Stimulated activated memory B cell treated with anti-CD40 and anti-IgM and Interleukin-4, amounts not matched to agents 10 μg/mL and 1 μg/mL and 100 μg/mL, for 72 hours (primary cell): ENCODE measurements at regions not wholly inside any gene's neighbourhood (a gene's known extent, or its start where the extent isn't known, plus 50 kb on each side); places are given as distances from the start of the nearest gene placed in this dataset.
"Not testable (repeated sequence)": the region's sequence is repeated elsewhere in the genome, so short reads cannot be mapped to it uniquely, and the experiment has no call there.

Source experiments
- ATAC-seq: fragments of 150-1000 bp; cut with Tn5 transposase; 2 replicates; pipeline ENCODE4 v1.10.0; 2021
- H3K27ac Mint-ChIP-seq: one replicate; pipeline ENCODE4 v1.8.0; 2022; ENCODE audit warnings: mild to moderate bottlenecking, mixed read lengths
- H3K27me3 Mint-ChIP-seq: one replicate; pipeline ENCODE4 v1.8.0; 2022; ENCODE audit warnings: mixed read lengths
- H3K36me3 Mint-ChIP-seq: one replicate; pipeline ENCODE4 v1.8.0; 2022; ENCODE audit warnings: mixed read lengths
- H3K4me1 Mint-ChIP-seq: one replicate; pipeline ENCODE4 v1.8.0; 2022; ENCODE audit warnings: mixed read lengths
- H3K4me3 Mint-ChIP-seq: one replicate; pipeline ENCODE4 v1.8.0; 2022; ENCODE audit warnings: mild to moderate bottlenecking, moderate library complexity, mixed read lengths
- H3K9me3 Mint-ChIP-seq: one replicate; pipeline ENCODE4 v1.8.0; 2022; ENCODE audit warnings: mixed read lengths

DNA sequence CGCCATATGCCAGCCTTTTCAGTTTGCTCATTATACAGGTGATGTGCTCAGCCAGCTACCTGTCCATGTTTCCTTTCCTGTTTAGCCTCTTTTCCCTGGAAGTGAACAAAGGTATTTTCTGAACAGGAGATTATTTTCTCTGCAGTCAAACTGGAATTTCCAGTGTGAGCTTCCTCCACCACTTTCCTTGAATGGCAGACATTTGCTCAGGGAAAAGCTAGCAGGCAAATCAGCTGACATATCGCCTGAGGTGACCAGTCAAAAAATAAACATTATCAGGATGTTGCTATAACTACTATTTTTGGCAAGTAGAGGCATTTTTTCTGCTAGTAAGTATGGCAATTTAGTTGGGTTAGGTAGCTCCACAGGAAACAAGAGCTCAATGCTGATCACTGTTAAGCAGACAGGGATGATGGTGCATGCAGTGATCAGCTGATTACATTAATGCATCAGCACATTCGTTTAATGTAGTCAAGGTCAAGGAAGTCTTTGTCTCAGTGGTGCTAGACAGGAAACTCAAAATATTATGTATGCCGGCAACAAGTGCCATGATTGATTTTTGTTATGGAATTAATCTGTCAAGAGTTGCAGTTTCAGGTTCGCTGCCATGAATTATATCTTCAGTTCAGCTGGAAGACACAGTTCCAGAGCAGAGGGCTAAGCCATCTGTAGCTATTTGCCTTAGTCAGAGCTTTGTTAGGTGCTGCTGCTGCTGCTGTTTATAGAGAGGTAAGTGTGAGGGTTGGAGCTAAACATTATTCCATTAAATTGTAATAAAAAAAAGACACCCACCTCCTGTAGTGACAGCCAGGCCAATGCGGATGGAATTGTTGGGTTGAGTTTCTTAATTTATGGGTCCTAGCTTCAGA is 179.7 kb upstream of the ST6GALNAC5 start:
- H3K4me1 Mint-ChIP-seq: no peaks in the 10 kb centered on the region
- H3K4me3 Mint-ChIP-seq: no peak overlapping the region
- H3K36me3 Mint-ChIP-seq: no peaks in the 10 kb centered on the region
- H3K27me3 Mint-ChIP-seq: no peaks in the 10 kb centered on the region
- H3K9me3 Mint-ChIP-seq: no peaks in the 10 kb centered on the region
- H3K27ac Mint-ChIP-seq: no peak overlapping the region
- no peak for ATAC-seq

DNA sequence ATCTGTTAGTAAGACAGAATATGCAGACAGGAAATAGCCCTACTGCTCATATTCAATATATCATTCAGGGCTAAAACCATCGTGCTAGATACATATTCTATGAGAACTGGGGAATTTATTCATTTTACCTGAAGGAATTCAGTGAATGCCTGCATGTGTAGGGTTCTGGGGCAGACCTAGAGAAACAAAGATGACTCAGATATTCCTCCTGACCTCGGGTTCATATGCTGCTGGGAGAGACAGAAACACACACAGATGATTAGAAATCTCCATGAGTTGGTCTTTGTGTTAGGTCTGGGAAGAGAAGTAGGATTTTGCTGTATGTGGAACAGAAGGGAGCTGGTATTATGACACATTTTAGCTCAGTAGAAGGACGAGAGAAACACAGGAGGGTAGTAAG is 176.5 kb upstream of the ST6GALNAC5 start:
- Mint-ChIP-seq H3K36me3 (no peaks in the 10 kb centered on the region), H3K9me3 (peaks cover 3% of the 10 kb centered on the region), H3K27ac (no peak overlapping the region), H3K4me1 (no peaks in the 10 kb centered on the region), H3K4me3 (no peak overlapping the region), H3K27me3 (no peaks in the 10 kb centered on the region)
- no peak for ATAC-seq

DNA sequence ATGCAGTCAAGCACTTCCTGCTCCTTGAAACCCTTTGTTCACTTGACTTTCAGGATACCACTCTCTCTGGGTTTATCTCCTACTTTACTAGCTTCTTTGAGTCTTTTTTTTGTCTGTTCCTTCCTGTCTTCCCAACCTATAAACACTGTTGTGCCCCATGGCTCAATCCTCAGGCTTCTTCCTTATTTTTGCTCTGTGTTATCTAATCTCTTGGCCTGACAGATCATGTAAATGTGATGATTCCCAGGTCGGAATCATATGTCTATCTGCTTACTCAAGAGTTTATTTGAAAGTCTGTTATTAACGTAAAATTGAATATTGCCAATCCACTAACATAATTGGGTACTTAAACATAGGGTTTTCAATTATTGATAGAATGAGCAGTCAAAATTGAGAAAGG is 171.7 kb upstream of the ST6GALNAC5 start:
- no peak overlapping the region for H3K27ac Mint-ChIP-seq
- ATAC-seq: no peak
- H3K27me3 Mint-ChIP-seq: no peaks in the 10 kb centered on the region
- H3K4me3 Mint-ChIP-seq: no peak overlapping the region
- H3K36me3 Mint-ChIP-seq: no peaks in the 10 kb centered on the region
- no peaks in the 10 kb centered on the region for H3K4me1 Mint-ChIP-seq
- H3K9me3 Mint-ChIP-seq: peaks cover 3% of the 10 kb centered on the region

DNA sequence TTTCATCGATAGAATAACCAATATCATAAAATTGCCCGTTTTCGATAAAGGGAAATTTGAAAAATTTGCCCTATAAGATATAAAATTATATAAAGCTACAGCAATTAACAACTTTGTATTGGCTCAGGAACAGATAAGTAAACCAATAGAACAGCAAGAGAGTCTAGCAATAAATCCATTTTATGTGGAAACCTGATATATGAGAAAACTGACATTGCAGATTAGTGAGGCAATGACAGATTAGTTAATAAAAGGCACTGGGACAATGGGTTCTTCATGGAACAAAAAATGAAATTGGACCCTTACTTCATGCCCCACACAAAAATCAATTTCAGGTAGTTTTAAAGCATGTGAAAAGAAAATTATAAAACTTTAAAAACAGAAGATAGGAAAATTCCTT is 169.9 kb upstream of the ST6GALNAC5 start:
- no peak for ATAC-seq
- Mint-ChIP-seq H3K27ac (no peak overlapping the region), H3K27me3 (no peaks in the 10 kb centered on the region), H3K9me3 (peaks cover 3% of the 10 kb centered on the region), H3K4me3 (no peak overlapping the region), H3K4me1 (no peaks in the 10 kb centered on the region), H3K36me3 (no peaks in the 10 kb centered on the region)

DNA sequence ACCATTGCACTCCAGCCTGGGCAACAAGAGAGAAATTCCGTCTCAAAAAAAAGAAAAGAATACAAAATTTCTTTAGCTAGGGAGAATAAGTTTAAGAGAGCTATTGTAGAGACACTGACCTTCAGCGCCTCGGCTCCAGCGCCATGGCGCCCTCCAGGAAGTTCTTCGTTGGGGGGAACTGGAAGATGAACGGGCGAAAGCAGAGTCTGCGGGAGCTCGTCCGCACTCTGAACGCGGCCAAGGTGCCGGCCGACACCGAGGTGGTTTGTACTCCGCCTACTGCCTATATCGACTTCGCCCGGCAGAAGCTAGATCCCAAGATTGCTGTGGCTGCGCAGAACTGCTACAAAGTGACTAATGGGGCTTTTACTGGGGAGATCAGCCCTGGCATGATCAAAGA is 167.6 kb upstream of the ST6GALNAC5 start:
- H3K27me3 Mint-ChIP-seq, H3K4me3 Mint-ChIP-seq, H3K4me1 Mint-ChIP-seq, H3K9me3 Mint-ChIP-seq, H3K36me3 Mint-ChIP-seq, H3K27ac Mint-ChIP-seq, ATAC-seq: not testable (repeated sequence)

DNA sequence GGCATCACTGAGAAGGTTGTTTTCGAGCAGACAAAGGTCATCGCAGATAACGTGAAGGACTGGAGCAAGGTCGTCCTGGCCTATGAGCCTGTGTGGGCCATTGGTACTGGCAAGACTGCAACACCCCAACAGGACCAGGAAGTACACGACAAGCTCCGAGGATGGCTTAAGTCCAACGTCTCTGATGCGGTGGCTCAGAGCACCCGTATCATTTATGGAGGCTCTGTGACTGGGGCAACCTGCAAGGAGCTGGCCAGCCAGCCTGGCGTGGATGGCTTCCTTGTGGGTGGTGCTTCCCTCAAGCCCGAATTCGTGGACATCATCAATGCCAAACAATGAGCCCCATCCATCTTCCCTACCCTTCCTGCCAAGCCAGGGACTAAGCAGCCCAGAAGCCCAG is 167.1 kb upstream of the ST6GALNAC5 start:
- H3K27me3 Mint-ChIP-seq, H3K4me1 Mint-ChIP-seq, H3K9me3 Mint-ChIP-seq, H3K36me3 Mint-ChIP-seq, H3K4me3 Mint-ChIP-seq, ATAC-seq, H3K27ac Mint-ChIP-seq: not testable (repeated sequence)

DNA sequence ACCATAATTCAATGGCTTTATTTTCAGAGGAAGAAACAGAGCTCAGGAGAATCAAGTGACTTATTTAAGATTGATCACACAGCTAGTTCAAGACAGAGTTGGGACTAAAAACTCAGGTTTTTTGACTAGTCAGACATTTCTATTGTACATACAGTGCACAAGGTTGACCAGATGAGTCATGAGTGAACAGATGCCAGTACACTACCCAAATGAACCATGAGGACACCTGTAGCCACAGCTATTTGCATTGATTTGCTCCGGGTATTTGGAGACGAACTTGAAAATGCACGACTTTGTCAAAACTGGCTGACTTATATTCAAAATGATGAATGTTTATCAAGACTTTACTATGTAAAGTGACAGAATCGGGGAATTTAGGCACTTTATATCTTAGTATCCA is 161.7 kb upstream of the ST6GALNAC5 start:
- Mint-ChIP-seq H3K4me1 (no peaks in the 10 kb centered on the region), H3K27me3 (no peaks in the 10 kb centered on the region), H3K4me3 (no peak overlapping the region), H3K27ac (no peak overlapping the region), H3K36me3 (no peaks in the 10 kb centered on the region), H3K9me3 (no peaks in the 10 kb centered on the region)
- ATAC-seq: no peak

DNA sequence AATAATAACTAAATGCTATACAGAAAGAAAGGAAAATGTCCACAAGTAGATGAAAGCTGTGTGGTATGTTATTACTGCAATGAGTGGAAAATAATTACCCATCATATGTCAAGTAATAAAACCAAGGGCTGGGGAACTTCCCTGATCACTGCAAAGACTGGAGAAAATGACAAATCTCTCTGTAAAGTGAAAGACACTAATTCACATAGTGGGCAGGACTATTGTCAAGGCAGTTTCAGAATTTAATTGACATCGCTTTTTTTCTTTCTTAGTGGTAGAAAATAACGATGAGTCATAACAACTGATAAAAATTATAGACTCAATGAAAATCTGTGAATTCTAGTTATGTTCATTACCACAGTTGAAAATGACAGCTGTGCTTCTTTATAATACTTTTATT is 153.7 kb upstream of the ST6GALNAC5 start:
- no peak for ATAC-seq
- no peaks in the 10 kb centered on the region for H3K9me3 Mint-ChIP-seq
- H3K36me3 Mint-ChIP-seq: no peaks in the 10 kb centered on the region
- no peak overlapping the region for H3K4me3 Mint-ChIP-seq
- no peaks in the 10 kb centered on the region for H3K27me3 Mint-ChIP-seq
- no peak overlapping the region for H3K27ac Mint-ChIP-seq
- no peaks in the 10 kb centered on the region for H3K4me1 Mint-ChIP-seq

DNA sequence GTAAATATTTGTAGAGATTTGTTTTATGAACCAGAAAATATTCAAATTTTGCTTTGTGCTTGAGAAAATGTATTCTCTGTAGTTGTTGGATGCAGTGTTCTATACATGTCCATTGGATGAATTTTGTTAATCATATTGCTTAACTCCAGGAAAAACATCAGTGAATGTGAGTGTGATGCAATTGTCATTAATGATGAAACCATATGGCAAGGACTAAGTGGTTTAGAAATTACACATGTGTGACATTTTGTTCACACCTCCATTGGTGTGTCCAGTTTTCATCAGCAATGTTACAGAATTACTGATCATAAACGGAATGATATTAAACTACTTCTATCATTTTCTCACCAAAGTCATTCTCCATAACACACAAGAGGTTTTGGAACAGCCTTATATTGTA is 151.8 kb upstream of the ST6GALNAC5 start:
- H3K27ac Mint-ChIP-seq: no peak overlapping the region
- no peak for ATAC-seq

DNA sequence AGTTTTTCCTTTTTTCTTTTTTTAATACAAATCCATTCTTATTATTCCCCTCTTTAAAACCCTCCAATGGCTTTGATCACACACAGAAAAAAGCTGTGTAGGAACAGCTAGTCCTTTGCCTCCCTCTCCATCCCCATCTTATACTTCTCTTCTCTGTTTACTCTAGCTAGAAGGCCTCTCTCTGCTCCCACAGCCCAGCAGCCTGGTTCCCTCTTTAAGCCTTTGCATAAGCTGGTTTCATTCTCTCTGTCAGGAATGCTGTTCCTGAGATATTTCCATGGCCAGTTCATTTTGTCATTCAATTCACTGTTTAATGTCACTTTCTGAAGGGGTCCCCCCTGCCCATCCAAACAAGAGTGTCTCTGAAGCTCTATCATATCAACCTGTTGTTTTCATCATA is 143.3 kb upstream of the ST6GALNAC5 start:
- Mint-ChIP-seq H3K4me3 (no peak overlapping the region), H3K4me1 (no peaks in the 10 kb centered on the region), H3K27ac (no peak overlapping the region), H3K27me3 (no peaks in the 10 kb centered on the region), H3K36me3 (no peaks in the 10 kb centered on the region), H3K9me3 (no peaks in the 10 kb centered on the region)
- ATAC-seq: no peak

More for the DNA sequence above, 151.8 kb upstream of the ST6GALNAC5 start:
- Mint-ChIP-seq H3K4me1 (no peaks in the 10 kb centered on the region), H3K27me3 (no peaks in the 10 kb centered on the region), H3K4me3 (no peak overlapping the region), H3K36me3 (no peaks in the 10 kb centered on the region), H3K9me3 (no peaks in the 10 kb centered on the region)

DNA sequence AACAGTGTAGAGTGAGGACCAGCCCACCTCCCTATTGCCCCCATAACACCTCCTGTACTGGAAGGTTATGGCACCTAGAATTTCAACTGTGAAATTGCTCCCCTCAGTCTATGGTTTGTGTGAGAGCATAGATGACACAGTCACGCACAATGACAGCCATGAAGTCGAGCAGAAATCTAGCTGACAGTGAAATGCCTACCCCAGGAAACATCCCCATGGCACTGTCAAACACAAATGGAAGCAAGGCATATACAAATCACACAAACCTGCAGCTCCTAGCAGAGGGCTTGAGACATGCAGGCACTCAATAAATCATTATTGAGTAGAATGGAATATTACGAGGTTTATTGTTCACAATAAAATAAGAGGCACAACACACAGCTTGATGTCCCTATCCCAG is 142.5 kb upstream of the ST6GALNAC5 start:
- Mint-ChIP-seq H3K27me3 (no peaks in the 10 kb centered on the region), H3K4me3 (no peak overlapping the region), H3K9me3 (no peaks in the 10 kb centered on the region), H3K4me1 (no peaks in the 10 kb centered on the region), H3K27ac (no peak overlapping the region), H3K36me3 (no peaks in the 10 kb centered on the region)
- ATAC-seq: no peak

DNA sequence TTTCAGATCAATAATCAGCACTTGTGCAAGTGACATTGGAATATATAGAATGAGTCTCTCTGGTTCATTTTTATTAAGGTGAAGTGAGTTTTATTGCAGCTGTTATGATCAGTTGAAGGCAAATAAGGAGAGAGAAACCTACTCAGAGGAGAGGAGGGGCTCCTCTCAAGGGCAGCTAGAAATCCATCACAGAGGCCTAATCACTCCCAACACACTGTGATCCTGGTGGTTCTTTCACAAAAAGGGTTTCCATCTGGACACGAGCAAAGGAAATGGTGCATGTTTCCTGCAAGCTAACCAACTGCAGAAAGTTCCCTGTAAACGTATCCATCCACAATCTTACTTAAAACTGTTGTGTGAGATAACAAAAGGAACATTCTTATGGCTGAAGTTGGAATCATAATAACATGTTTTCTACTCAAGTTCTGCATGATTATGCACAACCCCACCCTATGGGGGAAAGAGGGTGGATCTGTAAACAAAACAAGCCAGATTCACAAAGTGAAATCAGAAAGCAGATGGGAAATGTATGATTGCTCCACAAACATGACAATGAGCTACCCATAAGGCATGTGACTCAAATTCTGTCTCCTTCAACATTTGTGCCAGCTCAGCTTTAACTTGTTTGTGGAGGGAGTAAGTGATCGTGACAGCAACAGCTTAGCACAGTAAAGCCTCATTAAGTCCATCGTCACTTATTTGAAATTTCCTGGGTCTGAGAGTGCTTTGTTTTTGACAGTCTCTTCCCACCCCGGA is 141.2 kb upstream of the ST6GALNAC5 start:
- H3K4me1 Mint-ChIP-seq: no peaks in the 10 kb centered on the region
- H3K27ac Mint-ChIP-seq: no peak overlapping the region
- H3K9me3 Mint-ChIP-seq: no peaks in the 10 kb centered on the region
- H3K36me3 Mint-ChIP-seq: no peaks in the 10 kb centered on the region
- H3K27me3 Mint-ChIP-seq: no peaks in the 10 kb centered on the region
- H3K4me3 Mint-ChIP-seq: no peak overlapping the region
- ATAC-seq: no peak

DNA sequence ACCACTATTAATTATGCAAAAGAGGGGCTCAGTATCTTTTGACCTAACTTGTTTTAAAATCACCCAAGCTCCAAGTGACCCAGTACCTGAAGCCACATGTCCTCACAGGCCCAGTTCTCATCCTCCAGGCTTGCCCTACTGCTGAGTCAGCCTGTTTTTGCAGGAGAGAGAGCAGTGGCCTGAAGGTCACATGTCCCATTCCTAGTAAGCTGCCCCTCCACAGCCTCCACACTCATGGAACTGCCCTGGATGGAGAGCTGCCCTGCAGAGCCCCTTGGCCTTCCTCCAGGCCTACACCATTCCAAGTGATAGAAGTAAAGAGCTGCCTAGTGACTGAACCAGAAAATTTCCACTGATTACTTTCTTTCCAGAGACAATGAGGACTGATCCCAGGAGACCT is 139.8 kb upstream of the ST6GALNAC5 start:
- no peaks in the 10 kb centered on the region for H3K27me3 Mint-ChIP-seq
- H3K9me3 Mint-ChIP-seq: no peaks in the 10 kb centered on the region
- peak; percentile 10 for ATAC-seq
- H3K36me3 Mint-ChIP-seq: no peaks in the 10 kb centered on the region
- H3K27ac Mint-ChIP-seq: no peak overlapping the region
- H3K4me3 Mint-ChIP-seq: no peak overlapping the region
- no peaks in the 10 kb centered on the region for H3K4me1 Mint-ChIP-seq

DNA sequence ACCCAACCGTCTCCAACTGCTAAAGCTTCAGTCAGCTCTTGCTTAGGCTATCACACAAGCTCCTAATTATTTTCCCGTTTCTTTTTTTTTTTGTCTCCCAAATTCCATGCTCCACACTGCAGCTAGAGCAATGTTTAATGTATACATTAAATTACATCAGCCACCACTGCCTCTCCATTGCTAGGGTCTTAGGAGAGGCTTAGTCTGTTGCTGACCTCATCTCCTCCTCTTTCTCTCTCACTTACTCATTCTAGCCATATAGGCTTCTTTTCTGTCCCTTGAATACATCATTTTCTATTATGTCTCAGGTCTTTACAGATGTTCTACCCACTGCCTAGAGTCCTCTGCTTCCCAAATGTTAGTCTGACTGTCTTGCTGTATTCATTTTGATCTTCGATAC is 138.1 kb upstream of the ST6GALNAC5 start:
- H3K27me3 Mint-ChIP-seq: no peaks in the 10 kb centered on the region
- no peaks in the 10 kb centered on the region for H3K4me1 Mint-ChIP-seq

DNA sequence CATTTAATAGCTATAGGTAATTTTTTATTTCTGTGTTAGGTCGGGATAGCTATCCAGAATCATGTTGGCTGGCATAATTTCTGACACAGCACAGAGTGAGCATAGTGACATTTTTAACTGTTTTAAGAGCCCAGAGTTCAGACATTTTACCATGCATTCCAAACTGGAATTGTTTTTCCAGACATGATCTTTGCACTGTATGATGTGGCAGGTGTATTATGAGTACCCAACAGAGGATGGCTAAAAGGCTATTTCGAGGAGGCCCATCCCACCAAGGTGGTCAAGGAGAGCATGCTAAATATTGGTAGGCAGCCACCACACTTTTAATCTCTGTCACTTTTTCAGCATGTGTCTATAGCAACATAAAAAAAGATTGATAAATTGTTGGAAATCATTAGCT is 137.3 kb upstream of the ST6GALNAC5 start:
- ATAC-seq: no peak
- Mint-ChIP-seq H3K27ac (no peak overlapping the region), H3K4me1 (no peaks in the 10 kb centered on the region), H3K9me3 (no peaks in the 10 kb centered on the region), H3K36me3 (no peaks in the 10 kb centered on the region), H3K27me3 (no peaks in the 10 kb centered on the region), H3K4me3 (no peak overlapping the region)

More for the DNA sequence above, 138.1 kb upstream of the ST6GALNAC5 start:
- H3K9me3 Mint-ChIP-seq: no peaks in the 10 kb centered on the region
- no peak for ATAC-seq
- H3K27ac Mint-ChIP-seq: no peak overlapping the region
- no peak overlapping the region for H3K4me3 Mint-ChIP-seq
- H3K36me3 Mint-ChIP-seq: no peaks in the 10 kb centered on the region

DNA sequence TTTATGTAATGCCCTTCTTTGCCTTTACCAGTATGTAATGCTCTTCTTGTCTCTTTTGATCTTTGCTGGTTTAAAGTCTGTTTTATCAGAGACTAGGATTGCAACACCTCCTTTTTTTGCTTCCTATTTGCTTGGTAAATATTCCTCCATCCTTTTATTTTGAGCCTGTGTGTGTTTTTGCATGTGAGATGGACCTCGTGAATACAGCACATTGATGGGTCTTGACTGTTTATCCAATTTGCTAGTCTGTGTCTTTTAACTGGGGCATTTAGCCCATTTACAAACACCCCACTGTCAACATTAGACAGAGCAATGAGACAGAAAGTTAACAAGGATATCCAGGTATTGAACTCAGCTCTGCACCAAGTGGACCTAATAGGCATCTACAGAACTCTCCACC is 128.9 kb upstream of the ST6GALNAC5 start:
- H3K36me3 Mint-ChIP-seq, H3K27me3 Mint-ChIP-seq, H3K9me3 Mint-ChIP-seq, H3K4me3 Mint-ChIP-seq, ATAC-seq, H3K4me1 Mint-ChIP-seq, H3K27ac Mint-ChIP-seq: not testable (repeated sequence)
